Endodermal cell (in vitro differentiated cells): ENCODE measurements at regions not wholly inside any gene's neighbourhood (a gene's known extent, or its start where the extent isn't known, plus 50 kb on each side); places are given as distances from the start of the nearest gene placed in this dataset.

ENCODE experiments used
- DNase-seq: peaks from one replicate; pipeline ENCODE4 v3.0.0-alpha.2; 2017
- H3K27ac ChIP-seq: 2 replicates; pipeline ENCODE4 v1.5.1; 2013; ENCODE audit warnings: mild to moderate bottlenecking, low read depth, low read length, moderate library complexity
- H3K27me3 ChIP-seq: 2 replicates; pipeline ENCODE4 v1.6.1; 2013; ENCODE audit warnings: mild to moderate bottlenecking, low read length, moderate library complexity; ENCODE audit not compliant: insufficient read depth, control insufficient read depth, poor library complexity, severe bottlenecking
- H3K36me3 ChIP-seq: 2 replicates; pipeline ENCODE4 v1.7.0; 2013; ENCODE audit warnings: mild to moderate bottlenecking, low read length, moderate library complexity; ENCODE audit not compliant: control insufficient read depth, insufficient read depth
- H3K4me1 ChIP-seq: one replicate; pipeline ENCODE4 v1.7.0; 2013; ENCODE audit warnings: low read length; ENCODE audit not compliant: control insufficient read depth, insufficient read depth
- H3K4me3 ChIP-seq: 2 replicates; pipeline ENCODE4 v1.5.1; 2013; ENCODE audit warnings: mild to moderate bottlenecking, low read length, moderate library complexity
- H3K9ac ChIP-seq: 2 replicates; pipeline ENCODE4 v1.6.1; 2013; ENCODE audit warnings: mild to moderate bottlenecking, low read length, moderate library complexity; ENCODE audit not compliant: poor library complexity, severe bottlenecking; ENCODE audit errors: extremely low read depth
- H3K9me3 ChIP-seq: 2 replicates; pipeline ENCODE4 v1.6.1; 2013; ENCODE audit warnings: mild to moderate bottlenecking, low read length, moderate library complexity; ENCODE audit not compliant: control insufficient read depth
- H3K27ac Mint-ChIP-seq: 2 replicates; pipeline ENCODE4 v1.8.0; 2020; ENCODE audit warnings: mixed read lengths
- H3K27me3 Mint-ChIP-seq: 2 replicates; pipeline ENCODE4 v1.8.0; 2021; ENCODE audit warnings: mild to moderate bottlenecking, mixed read lengths; ENCODE audit not compliant: insufficient read depth
- H3K36me3 Mint-ChIP-seq: 2 replicates; pipeline ENCODE4 v1.8.0; 2020; ENCODE audit warnings: low read depth, mixed read lengths
- H3K4me1 Mint-ChIP-seq: 2 replicates; pipeline ENCODE4 v1.8.0; 2020; ENCODE audit warnings: mixed read lengths
- H3K4me3 Mint-ChIP-seq: 2 replicates; pipeline ENCODE4 v1.8.0; 2020; ENCODE audit warnings: mild to moderate bottlenecking, moderate library complexity, mixed read lengths
- H3K9me3 Mint-ChIP-seq: 2 replicates; pipeline ENCODE4 v1.8.0; 2020; ENCODE audit warnings: mild to moderate bottlenecking, mixed read lengths
- WGBS, 2 experiments: methylation state at CpG; one replicate each; pipeline versions ENCODE4 v1.1.5 to v1.1.7; 2013; ENCODE audit warnings: missing lambda C conversion rate in 2 of 2, mixed read lengths in 1 of 2; ENCODE audit not compliant: insufficient coverage in 1 of 2, insufficient read length in 1 of 2; 5-methylcytosine and 5-hydroxymethylcytosine counted together
- TF ChIP-seq, protein P1 (sequence below): fragments of 200-600 bp; sonication (generic); conservative IDR thresholded peaks from 2 replicates; pipeline ENCODE4 v1.5.0; 2021; ENCODE audit warnings: antibody characterized with exemption, mild to moderate bottlenecking

DNA sequence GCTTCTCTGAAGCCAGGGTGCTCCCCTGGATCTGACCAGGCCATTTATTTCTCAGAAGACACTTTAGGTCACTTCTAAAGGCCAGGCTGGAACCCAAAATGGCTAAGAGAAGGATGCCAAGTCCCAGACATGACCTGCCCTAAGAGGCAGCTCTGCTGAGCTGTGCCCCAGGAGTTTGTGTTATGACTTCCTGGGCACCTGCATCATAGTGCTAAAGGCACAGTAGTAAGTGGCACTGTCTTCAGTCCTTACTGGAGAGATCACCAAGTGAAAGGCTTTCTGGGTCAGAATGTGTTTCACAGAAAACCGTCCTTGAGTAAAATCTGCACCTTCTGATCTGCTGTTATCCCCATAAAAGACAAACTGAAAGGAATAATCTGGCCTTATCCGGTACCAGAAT is 120.2 kb downstream of the DAD1 start:
- H3K27me3 Mint-ChIP-seq = no peaks in the 10 kb centered on the region
- H3K9me3 Mint-ChIP-seq = no peaks in the 10 kb centered on the region
- H3K9me3 ChIP-seq = no peaks in the 10 kb centered on the region
- 95 to 97% methylated on average over 2 of the region's 2 CpGs for WGBS, 2 experiments
- no peaks in the 10 kb centered on the region for H3K36me3 ChIP-seq
- no peak for DNase-seq
- no peaks in the 10 kb centered on the region for H3K27me3 ChIP-seq
- no peak overlapping the region for H3K27ac Mint-ChIP-seq
- no peak overlapping the region for H3K4me3 Mint-ChIP-seq
- no peak overlapping the region for H3K4me3 ChIP-seq
- H3K4me1 Mint-ChIP-seq = peaks cover 16% of the 10 kb centered on the region
- no peaks in the 10 kb centered on the region for H3K36me3 Mint-ChIP-seq
- H3K4me1 ChIP-seq = no peaks in the 10 kb centered on the region
- no peak overlapping the region for H3K27ac ChIP-seq
- no peak overlapping the region for H3K9ac ChIP-seq
- TF ChIP-seq, protein P1, sequence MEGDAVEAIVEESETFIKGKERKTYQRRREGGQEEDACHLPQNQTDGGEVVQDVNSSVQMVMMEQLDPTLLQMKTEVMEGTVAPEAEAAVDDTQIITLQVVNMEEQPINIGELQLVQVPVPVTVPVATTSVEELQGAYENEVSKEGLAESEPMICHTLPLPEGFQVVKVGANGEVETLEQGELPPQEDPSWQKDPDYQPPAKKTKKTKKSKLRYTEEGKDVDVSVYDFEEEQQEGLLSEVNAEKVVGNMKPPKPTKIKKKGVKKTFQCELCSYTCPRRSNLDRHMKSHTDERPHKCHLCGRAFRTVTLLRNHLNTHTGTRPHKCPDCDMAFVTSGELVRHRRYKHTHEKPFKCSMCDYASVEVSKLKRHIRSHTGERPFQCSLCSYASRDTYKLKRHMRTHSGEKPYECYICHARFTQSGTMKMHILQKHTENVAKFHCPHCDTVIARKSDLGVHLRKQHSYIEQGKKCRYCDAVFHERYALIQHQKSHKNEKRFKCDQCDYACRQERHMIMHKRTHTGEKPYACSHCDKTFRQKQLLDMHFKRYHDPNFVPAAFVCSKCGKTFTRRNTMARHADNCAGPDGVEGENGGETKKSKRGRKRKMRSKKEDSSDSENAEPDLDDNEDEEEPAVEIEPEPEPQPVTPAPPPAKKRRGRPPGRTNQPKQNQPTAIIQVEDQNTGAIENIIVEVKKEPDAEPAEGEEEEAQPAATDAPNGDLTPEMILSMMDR = no peak

DNA sequence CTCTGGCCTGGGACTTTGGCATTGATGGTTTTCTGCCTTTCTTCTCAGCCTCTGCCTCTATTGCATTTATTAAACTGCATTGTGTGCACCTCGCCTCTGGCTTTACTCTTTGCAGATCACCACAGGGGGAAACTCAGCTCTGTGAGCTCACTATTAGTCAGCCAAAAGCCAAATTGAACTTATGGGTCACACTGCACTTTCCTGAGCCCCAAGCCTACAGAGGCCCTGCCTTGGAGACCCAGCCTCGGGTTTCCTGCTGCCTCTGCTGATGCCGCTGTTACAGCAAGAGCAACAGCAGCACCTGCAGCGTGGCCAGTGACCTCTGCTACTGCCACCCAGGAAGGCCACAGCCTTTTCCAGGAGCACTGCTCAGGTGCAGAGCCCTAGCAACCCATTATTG is 122.5 kb downstream of the DAD1 start:
- TF ChIP-seq, protein P1 = no peak
- Histone ChIP-seq H3K36me3 (no peaks in the 10 kb centered on the region), H3K27ac (peak overlapping the region; percentile 60), H3K4me3 (no peak overlapping the region), H3K27me3 (no peaks in the 10 kb centered on the region), H3K9ac (no peak overlapping the region), H3K4me1 (no peaks in the 10 kb centered on the region), H3K9me3 (no peaks in the 10 kb centered on the region)
- Mint-ChIP-seq H3K27me3 (no peaks in the 10 kb centered on the region), H3K27ac (no peak overlapping the region), H3K4me1 (no peaks in the 10 kb centered on the region), H3K4me3 (no peak overlapping the region), H3K9me3 (no peaks in the 10 kb centered on the region), H3K36me3 (no peaks in the 10 kb centered on the region)
- 85 to 88% methylated on average over 4 of the region's 4 CpGs for WGBS, 2 experiments
- DNase-seq = no peak

DNA sequence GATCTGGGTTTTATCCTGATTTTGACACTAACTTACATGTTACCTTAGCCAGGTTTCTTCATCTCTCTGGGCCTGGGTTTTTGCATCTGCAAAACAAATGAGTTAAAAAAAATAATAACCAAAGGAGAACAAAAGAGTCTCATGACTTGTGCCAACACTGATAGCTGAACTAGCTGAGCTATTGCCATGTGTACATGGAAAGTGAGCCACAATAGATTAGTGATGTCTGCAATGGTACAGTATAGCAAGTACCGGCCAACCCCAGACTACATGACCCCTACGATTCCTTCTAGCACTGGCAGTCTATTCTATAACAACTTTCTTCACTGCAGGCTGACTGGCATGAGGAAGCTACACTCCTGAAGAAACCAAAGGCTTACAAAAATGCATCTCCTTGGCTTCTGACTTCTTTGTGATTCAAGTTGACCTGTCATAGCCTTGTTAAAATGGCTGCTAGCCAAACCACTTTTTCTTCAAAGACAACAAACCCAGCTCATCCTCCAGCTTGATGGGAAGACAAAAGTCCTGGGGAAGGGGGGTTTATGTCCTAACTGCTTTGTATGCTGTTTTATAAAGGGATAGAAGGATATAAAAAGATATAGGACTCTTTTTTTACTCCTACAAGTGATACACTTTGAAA is 123.7 kb downstream of the DAD1 start:
- whole genome bisulfite sequencing, 2 experiments = 93 to 97% methylated on average over 2 of the region's 2 CpGs
- Mint-ChIP-seq H3K4me1 (peaks cover 4% of the 10 kb centered on the region), H3K4me3 (no peak overlapping the region)

More for the DNA sequence above, 123.7 kb downstream of the DAD1 start:
- no peaks in the 10 kb centered on the region for H3K36me3 ChIP-seq
- no peaks in the 10 kb centered on the region for H3K9me3 ChIP-seq
- TF ChIP-seq, protein P1 = no peak
- Mint-ChIP-seq H3K36me3 (no peaks in the 10 kb centered on the region), H3K9me3 (no peaks in the 10 kb centered on the region), H3K27ac (no peak overlapping the region), H3K27me3 (no peaks in the 10 kb centered on the region)
- H3K4me3 ChIP-seq = no peak overlapping the region
- H3K4me1 ChIP-seq = peaks cover 3% of the 10 kb centered on the region
- no peaks in the 10 kb centered on the region for H3K27me3 ChIP-seq
- no peak overlapping the region for H3K27ac ChIP-seq
- no peak overlapping the region for H3K9ac ChIP-seq
- DNase-seq = no peak
